DMS79 treated with DMSO at 0.1 percent for 48 hours (cell line): ENCODE measurements at regions not wholly inside any gene's neighbourhood (a gene's known extent, or its start where the extent isn't known, plus 50 kb on each side); places are given as distances from the start of the nearest gene placed in this dataset.

ENCODE experiments used
- DNase-seq: peaks from one replicate; lab custom pipeline; 2025; lab: John Stamatoyannopoulos, UW

DNA sequence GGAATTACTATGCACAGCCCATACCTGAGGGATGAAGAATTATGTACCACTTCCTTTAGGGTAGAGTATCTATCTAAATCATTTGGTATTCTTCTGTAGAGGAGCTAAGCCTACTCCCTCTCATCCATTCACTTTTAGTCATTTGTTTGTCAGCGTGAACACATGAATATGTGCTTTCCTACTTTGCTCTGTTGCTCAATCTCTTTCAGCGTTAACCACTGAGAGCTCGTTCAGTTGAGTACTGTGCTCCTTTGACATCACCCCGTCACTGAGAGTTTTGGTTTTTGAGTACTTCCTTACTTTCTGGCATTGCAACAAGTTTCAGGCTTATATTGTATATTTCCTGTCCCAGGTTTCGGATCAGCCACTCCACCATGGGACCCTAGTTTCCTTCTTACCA, 700.6 kb downstream of the NLGN4X start:
- no peak for DNase-seq

DNA sequence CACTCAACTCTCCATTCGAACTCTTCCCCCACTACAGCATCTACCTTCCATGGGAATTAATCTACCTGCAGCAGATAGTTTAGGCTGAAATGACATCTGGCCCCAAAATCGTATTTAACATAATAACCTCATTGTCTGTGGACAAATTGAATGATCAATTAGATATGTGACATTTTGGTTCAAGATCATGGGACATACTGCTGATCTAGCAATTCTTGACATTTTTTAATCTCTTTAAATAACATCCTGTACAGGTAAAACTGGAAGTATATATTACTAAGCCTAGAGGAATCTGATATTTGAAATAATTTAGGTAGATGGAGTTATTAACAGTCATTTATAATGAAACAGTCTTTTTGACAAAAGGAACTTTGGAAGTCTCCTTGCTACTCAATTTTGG, 702.5 kb downstream of the NLGN4X start:
- no peak for DNase-seq

DNA sequence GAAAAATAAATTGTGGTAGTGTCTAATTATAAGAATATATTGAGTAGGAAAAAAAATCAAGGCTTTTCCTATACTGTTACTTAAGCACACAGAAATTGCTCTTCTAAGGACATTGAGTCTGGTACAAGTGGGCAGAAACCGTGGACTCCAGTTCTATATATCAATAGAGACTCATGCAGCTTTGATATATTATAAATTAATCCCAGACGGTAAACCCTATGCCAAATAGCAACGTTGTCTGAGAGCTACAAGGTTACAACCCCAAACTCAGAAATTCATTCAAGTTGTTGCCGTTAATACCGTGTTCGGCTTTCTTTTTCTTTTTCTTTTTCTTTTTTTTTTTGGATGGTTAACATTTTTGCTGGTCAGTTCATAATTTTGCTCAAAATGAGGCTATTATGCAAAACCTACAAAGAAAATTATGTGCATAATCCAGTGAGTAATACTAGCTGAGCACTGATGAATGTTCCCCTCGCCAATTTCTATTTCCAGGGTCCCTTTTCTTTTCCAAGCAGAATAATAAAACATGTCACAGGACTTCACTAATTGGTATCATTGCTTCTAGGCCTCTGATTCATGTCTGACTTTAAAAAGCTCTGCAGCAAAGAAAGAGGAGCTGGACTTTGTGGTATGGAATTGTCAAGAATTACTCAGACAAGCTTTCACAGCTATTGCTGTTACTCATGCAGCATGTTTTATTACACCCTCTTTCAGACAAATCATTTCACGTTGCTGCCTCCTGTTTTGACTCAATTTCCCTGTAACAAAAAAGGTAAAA, 737.7 kb downstream of the NLGN4X start:
- no peak for DNase-seq

DNA sequence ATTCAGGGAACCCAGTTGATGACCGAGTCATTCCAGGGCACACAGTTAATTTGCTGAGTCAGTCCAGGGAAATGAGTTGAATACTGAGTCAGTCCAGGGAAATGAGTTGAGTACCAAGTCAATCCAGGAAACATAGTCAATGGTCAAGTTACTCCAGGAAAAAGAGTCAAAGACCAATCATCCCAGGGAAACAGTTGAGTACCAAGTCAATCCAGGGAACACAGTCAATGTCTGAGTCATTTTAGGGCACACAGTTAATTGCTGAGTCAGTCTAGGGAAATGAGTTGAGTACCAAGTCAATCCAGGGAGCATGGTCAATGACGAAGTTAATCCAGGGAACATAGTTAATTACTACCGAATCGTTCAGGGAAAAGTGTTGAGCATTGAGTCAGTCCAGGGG, 754.4 kb downstream of the NLGN4X start:
- DNase-seq, result no peak

DNA sequence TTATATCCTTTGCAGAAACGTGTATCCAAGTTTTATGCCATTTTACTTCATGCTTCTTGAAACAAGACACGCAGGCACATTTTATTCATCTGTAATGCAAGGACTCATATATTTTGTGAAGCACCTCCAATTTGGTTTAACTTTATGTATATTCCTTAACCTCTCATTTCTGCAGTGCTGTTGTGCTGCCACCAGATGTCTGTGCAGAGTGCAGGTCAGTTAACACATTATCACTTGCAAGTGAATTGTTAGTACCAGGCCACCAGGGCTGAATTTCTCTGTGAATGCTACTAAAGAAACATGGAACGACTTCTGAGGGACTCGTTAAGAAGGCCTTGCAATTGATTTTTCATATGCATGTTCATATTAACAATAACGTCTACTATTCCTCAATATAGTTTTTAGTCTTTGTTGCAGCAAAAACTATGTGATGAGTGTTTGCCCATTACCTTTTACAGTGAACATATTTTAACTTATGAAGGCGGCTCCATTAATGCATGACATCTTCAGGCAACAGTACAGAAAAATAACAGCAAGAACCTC, 770.3 kb downstream of the NLGN4X start:
- DNase-seq, result no peak

DNA sequence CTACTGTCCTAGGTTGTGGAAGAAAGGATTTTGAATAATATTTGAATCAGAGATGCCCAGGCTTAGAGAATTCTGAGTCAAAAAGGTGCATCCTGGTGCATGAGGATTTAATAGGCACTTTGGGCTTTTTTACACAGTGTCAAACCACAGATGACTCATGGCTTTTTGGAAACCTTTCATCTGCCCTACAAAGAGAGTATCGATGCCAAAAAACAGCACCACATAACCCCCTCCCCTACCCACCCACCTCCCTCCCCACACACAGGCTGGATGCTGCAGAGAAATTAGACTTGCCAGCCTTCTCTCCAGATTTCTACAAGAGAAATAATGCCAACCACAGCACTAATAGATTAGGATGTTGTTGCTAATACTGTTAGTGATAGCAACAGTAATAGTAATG, 779.3 kb downstream of the NLGN4X start:
- DNase-seq, result no peak

DNA sequence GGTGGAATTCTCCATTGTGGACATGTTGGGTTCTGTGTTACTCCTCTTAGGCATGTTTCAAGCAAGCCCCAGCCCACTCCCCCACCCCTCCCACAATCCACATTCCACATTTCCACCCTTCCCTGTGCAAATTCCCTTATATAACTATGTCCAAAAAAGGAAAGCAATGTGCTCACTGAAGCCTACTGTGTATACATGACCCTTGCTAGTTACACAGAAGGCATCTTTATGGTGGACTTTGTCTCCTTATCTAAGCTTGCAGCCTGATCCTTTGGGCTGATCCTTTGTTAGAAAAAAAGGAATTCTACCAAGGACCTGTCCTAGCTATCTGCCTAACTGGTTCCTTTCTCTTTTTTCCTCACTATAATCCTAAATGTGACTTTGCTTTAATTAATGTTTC, 796.8 kb downstream of the NLGN4X start:
- DNase-seq, result no peak

GRCh38 chrX:5425119-5425518, 803.5 kb downstream of the NLGN4X start:
- no peak for DNase-seq

- no peak for DNase-seq
Observed at GRCh38 chrX:5417381-5417780, 811.3 kb downstream of the NLGN4X start.

DNA sequence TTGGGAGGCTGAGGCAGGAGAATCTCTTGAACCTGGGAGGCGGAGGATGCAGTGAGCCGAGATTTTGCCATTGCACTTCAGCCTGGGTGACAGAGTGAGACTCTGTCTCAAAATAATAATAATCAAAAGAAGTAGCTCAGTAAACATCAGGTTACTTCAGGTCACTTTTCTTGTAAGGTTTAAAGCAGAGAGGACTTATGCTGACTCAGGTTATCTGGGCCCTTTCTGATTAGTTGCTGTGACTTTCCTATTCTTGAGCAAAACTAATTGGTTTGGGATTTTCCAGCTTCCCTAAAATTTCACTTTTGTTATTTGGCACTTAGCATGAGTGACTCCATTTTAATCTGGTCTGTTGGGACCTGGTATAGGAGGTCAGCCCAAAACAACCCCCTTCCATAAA, 812.9 kb downstream of the NLGN4X start:
- no peak for DNase-seq

- no peak for DNase-seq
Observed at GRCh38 chrX:5409106-5409505, 819.6 kb downstream of the NLGN4X start.

- no peak for DNase-seq
Observed at GRCh38 chrX:5402461-5402860, 826.2 kb downstream of the NLGN4X start.

- no peak for DNase-seq
Observed at GRCh38 chrX:5399403-5399802, 829.3 kb downstream of the NLGN4X start.

DNA sequence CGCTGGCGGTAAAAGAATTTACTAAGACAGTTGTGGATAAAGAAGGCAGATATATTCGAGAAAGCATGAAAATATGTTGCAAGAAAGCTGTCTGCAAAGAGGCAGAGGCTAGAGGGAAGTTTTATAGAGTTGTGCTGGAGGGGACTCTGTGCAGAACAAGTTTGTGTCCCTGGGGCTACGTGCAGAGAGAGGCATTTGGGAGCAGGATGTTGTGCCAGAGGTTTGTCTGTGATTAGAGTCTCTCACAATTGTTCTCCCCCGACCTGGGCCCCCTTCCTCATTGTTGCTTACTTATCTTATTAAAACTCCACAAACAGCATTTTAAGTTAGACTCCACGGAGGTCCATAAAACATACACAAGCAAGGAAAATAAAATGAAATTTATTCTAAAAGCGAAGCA, 831.3 kb downstream of the NLGN4X start:
- DNase-seq, result no peak

DNA sequence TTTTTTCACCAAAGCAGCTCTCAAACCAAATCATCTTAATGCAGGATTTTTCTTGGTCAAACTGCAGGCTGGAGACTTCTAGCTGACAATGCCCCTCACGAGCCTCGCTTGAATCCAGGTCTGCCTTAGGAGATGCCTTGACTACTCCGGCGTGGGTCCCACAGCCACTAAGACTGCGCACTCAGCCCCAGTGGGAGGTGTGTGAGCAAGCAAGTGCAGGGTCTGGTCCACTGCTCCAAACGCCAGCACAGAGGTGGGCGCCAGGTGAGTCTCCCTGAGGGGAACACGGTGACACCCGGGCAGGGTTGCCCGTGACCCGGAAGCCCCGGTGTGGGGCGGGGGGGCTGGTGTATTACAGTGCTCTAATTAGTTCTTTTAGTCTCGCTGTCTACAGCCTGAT, 838.3 kb downstream of the NLGN4X start:
- DNase-seq, result no peak

- DNase-seq, result no peak
Observed at GRCh38 chrX:5388087-5388486, 840.6 kb downstream of the NLGN4X start.

DNA sequence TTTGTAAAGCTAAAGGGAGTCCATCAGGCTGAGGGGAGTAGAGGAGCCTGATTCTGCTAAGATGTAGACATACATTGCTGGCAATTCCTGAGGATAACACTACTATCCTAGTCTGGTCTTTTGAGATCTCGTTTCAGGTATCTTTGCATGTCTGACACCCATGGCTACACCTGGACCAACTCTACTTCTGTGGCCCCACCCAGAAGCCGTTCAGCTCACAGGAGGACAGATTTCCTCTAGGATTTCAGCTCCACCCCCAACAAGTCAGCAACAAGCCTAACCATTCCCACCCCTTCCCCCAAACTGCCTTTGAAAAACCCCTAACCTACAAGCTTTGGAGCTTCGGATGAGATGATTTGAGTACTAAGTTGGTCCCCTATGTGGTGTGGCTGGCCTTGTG, 848.2 kb downstream of the NLGN4X start:
- DNase-seq, result no peak

DNA sequence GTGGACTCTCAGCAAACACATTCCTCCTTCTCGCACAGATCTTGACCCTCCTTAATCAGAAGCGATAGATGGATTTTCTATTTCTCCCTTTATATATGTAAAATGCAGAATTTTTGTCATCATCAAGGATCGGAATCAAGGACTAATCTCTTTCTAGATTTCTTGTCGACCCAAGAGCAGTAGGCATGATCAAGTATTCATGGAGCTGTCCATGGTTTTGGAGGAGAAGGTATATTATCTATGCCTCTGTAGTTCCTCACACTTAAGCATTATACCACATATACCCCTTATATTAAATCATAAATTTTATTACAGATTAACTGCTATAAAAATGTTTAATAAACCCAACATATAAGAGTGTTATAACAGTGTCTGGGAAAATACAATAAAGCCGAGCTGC, 886.8 kb downstream of the NLGN4X start:
- no peak for DNase-seq

DNA sequence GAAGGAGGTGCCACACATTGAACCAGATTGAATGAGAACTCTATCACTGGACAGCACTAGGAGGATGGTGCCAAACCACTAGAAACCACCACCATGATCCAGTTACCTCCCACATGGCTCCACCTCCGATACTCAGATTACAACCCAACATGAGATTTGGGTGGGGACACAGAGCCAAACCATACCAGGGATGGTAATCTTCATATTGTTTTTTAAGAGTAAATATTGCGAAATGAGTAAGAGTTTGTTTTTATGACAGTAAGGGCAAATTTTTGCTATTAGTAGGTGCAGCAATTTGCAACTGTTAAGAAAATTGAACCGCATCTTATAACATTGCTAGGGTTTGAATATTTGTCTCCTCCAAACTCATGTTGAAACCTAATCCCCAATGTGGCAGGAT, 891.5 kb downstream of the NLGN4X start:
- DNase-seq, result no peak

DNA sequence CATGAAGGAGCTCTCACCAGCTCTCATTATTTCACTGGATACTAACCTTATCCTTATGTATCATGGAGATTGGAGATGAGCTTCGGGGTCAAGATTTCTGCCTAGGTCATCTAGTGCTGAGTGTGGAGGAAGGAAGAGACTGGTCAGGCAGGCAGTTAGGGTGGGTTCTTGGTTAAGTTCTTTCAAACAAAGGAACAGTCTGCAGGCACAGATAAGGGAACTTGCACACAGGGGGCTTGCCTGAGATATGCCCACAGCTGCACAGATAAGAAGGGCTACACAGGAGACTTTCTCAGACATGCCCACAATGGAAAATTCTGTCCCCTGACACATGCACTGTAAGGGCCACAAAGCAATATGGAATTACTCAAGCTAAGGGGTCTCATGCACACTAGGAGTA, 904.1 kb downstream of the NLGN4X start:
- DNase-seq, result no peak

DNA sequence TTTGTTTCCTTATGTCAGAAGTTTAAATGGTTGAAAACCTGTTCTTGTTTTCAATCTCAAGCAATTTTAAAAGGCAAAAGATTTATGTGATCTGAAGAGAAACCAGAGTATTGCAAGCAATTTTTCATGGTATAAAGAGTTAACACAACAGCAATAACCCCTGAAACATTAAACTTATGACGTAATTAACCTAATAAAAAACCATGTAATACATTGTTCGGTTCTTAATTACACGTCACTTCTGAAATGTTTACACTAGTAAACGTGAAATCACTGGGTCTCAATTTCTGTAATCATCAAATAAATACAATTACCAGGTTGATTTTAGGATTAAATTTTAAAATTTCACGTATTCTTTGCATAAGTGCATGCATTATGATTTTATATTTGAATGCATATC, 914.5 kb downstream of the NLGN4X start:
- DNase-seq, result no peak

- DNase-seq, result no peak
Observed at GRCh38 chrX:5307416-5307815, 921.3 kb downstream of the NLGN4X start.

DNA sequence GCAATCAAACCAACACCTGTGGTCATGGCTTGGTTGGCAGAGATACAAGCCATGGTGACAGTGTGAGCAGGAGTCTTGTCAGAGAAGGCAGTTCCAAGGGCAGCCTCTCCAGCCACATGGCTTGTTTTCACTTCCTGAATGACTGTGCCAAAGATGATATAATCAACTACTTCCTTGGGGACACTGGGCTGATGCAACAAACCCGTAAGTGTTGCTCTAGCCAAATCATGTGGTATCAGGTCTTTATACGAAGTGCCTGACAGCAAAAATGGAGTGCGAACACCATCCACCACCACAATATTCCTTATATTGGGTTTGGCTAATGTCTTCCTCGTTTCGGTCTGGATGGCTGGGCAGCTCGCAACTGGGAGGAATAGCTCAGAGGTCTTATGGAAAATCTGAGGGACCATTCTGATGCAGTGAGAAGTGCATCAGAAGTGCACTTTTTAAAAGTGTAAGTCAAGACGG, 922.0 kb downstream of the NLGN4X start:
- no peak for DNase-seq

GRCh38 chrX:5305452-5305851, 923.2 kb downstream of the NLGN4X start:
- no peak for DNase-seq
